ENCODE measurements at regions not wholly inside any gene's neighbourhood (a gene's known extent, or its start where the extent isn't known, plus 50 kb on each side); places are given as distances from the start of the nearest gene placed in this dataset.

- TF ChIP-seq, protein P1, sequence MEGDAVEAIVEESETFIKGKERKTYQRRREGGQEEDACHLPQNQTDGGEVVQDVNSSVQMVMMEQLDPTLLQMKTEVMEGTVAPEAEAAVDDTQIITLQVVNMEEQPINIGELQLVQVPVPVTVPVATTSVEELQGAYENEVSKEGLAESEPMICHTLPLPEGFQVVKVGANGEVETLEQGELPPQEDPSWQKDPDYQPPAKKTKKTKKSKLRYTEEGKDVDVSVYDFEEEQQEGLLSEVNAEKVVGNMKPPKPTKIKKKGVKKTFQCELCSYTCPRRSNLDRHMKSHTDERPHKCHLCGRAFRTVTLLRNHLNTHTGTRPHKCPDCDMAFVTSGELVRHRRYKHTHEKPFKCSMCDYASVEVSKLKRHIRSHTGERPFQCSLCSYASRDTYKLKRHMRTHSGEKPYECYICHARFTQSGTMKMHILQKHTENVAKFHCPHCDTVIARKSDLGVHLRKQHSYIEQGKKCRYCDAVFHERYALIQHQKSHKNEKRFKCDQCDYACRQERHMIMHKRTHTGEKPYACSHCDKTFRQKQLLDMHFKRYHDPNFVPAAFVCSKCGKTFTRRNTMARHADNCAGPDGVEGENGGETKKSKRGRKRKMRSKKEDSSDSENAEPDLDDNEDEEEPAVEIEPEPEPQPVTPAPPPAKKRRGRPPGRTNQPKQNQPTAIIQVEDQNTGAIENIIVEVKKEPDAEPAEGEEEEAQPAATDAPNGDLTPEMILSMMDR (IDR thresholded peaks at IDR 0.05): no peak
- TF ChIP-seq POLR2AphosphoS5 (IDR thresholded peaks at IDR 0.05) (no peak), POLR2A (IDR thresholded peaks at IDR 0.05; ENCODE audit: low read depth) (no peak), EP300 (IDR thresholded peaks at IDR 0.05) (no peak)
These were observed 439.2 kb downstream of the C6orf118 start for GRCh38 chr6:164870164-164870563.

Data from esophagus muscularis mucosa (tissue), 4 donors.